NCI-H446 (cell line): ENCODE measurements at regions not wholly inside any gene's neighbourhood (a gene's known extent, or its start where the extent isn't known, plus 50 kb on each side); places are given as distances from the start of the nearest gene placed in this dataset.

Experiments
- DNase-seq, 2 experiments: peaks; one replicate each; lab custom pipeline; 2025; lab: John Stamatoyannopoulos, UW

GRCh38 chr3:154568064-154568463 is 138.1 kb upstream of the GPR149 start:
- DNase-seq: no peak

GRCh38 chr3:154559623-154560022 is 129.6 kb upstream of the GPR149 start:
- DNase-seq: no peak

DNA sequence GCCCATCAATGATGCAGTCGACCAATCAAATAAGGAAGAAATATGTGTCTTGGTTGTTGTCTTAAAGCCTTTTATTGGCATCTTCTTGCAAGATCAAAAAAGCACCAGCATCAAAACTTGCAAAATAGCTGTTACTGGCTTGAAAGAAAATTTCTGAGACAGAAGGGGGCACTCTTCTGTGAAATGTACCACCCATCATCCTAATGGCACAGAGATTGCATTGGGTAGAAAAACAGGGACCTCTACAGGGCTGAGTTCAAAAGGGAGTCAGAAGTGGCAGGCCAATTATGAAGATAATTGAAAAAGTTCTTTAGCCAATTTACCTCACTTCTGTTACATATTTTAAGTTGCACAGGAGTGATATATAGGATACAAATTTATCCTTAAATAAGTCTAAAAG is 122.3 kb upstream of the GPR149 start:
- no peak for DNase-seq

- DNase-seq: no peak
These were observed 119.4 kb upstream of the GPR149 start for GRCh38 chr3:154549391-154549790.

DNA sequence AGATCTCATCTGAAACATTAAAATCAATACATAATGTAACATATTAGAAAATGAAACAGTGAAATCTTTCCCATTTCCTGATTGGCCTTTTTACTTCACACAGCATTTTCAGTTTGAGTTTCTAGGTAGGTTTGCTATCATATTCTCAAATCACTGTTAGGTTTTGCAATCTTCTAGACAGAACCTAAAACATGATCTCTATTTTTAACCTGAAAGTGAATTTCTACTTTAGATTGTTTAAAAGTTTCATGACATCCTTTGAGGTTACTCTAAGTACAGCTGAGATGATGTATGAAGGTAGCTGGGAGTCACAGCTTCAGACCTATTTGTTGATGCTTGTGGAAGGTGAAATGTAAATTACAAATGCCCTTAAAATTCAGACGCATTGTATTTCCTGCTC is 118.4 kb upstream of the GPR149 start:
- no peak for DNase-seq

DNA sequence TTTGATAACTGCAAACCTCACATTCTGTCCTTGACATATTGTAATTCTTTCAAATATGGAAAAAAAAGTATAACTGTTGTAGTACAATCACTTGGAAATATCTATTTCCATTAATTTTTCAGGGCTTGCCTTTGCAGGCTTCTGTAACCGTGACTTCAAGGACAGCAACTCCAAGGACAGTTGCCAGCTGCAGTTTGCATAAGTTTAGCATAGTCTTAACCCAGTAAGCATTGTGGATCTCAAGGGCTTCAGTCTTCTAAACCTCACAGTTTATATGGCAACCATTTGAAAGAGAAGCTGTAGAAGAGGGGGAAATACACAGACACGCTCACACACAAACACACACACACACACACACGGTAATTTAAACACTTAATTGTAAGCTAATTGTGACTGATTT is 112.8 kb upstream of the GPR149 start:
- no peak for DNase-seq

GRCh38 chr3:154540950-154541604 is 111.1 kb upstream of the GPR149 start:
- DNase-seq: no peak

DNA sequence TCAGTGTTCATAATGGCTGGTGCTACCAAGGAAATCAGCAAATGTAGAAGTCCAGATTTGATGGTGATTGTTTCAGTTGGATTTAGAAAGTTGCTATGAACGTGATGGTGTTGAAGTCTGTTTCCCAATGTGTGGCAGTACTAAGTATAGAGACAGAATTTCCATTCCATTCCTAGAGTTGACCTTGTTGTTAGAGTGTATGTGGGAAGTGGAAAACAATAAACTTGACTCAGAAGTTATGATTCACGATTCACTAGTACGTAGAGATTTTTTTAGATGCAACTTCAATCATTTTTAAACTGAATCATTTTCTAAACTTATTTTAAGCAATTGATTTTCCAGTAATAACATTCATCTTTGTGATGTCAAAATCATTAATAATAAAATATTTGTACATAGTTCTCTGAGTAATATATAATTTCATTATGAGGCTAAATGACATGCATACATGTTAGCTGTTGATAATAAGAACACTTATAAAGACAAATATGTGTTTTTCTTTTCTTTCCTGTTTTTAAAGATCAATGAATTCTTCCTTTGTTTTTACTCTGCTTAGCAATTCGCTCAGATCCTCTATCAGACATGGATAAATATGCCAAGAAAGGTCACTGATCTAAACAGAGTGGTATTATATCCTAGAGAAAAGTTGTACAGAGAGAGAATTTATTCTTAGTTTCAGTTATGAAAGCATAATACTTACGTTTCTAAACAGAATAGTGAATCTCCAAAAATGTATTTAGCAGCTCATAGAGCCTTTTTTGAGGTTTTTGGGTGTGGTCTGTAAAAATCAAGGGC is 108.8 kb upstream of the GPR149 start:
- no peak for DNase-seq

GRCh38 chr3:154536751-154537150 is 106.8 kb upstream of the GPR149 start:
- no peak for DNase-seq

DNA sequence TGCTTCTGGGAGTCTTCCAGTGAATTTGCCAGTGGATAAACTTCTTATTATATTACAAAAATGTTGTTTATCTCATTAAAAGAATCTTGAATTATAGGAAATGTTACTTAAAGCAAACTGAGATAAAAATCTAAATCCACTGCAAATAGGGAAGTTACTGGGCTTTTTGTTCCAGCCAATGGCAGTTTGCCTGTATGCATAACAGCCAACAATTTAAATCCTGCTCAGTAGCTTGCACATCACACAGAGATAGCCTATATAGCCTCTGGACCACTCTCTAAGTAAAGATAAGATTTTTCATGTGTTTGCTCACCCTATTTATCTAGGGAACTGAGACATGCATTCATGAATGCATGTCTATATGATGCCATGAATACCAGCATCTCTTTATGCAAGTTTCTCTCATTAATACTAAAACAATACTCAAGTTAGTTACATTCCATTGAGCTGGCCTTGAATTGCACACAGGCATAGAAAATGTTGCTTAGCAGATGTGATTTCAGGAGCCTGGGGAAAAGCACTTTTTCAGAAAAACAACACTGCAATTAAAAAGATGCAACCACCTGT is 92.1 kb upstream of the GPR149 start:
- no peak for DNase-seq

DNA sequence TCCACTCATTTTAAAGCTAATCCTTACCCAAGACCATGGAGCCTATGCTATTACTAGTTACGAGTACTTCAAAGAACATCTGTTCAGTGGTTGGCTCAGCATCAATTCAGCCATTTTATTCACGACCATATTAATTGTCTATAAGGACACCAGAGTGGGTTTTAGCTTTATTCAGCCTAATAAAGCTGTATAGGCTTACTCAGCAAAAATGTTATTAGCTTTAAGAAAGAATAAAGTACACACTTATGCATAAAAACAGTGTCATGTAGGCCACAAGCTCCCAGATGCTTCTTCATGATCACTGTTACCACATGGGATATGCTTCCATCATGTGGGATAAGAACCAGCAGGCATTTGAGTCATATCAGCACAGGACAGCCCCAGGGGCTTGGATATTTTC is 87.4 kb upstream of the GPR149 start:
- DNase-seq: no peak

- DNase-seq: no peak
These were observed 85.9 kb upstream of the GPR149 start for GRCh38 chr3:154515921-154516320.

DNA sequence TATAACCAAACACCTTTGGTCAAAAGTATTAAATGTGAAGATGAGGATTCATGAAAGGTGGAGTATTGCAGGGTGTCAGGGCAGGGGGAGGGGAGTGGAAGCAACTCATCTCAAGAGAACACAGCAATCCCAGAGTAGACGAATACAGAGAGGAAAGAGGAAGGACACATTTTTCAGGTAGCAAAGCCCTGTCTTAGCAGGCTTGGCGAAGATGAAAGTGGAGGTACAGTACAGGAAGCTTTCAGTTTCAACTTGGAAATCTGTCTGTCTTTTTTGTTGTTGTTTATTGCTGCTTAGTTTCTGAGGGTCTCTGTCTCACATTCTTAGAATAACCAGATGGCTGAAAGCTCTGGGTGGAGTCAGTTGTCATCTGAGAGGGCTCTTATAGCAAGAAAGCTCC is 80.8 kb upstream of the GPR149 start:
- DNase-seq: no peak

GRCh38 chr3:154507727-154508126 is 77.7 kb upstream of the GPR149 start:
- no peak for DNase-seq

DNA sequence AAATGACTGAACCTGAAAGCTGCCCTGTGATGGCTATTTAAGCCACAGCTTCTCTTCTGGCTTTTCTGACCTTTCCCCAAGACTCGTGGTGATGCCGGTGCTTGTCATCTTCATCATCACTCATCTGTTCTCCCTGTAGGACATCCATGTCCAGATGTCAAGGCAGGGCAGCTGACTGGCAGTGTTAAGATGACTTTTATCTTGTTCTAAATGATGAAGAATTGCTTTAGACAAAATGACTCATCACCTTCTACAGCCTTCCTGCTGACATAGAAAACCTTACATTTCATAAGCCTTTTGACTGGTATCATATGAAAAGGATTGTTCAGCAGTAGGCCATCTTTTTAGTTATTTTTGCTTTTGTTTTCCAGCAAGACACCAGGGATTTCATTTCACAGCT is 67.0 kb upstream of the GPR149 start:
- DNase-seq: no peak

GRCh38 chr3:154496540-154496939 is 66.5 kb upstream of the GPR149 start:
- DNase-seq: no peak

DNA sequence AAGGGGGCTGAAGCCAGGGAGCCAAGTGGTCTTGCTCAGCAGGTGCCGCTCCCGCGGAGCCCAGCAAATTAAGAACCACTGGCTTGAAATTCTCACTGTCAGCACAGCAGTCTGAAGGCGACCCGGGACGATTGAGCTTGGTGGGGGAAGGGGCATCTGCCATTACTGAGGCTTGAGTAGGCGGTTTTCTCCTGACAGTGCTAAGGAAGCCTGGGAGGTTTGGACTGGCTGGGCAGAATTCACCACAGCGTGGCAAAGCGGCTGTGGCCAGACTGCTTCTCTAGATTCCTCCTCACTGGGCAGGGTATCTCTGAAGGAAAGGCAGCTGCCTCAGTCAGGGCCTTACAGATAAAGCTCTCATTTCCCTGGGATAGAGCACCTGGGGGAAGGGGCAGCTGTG is 57.0 kb upstream of the GPR149 start:
- no peak for DNase-seq

GRCh38 chr3:154482507-154482906 is 52.5 kb upstream of the GPR149 start:
- no peak for DNase-seq

DNA sequence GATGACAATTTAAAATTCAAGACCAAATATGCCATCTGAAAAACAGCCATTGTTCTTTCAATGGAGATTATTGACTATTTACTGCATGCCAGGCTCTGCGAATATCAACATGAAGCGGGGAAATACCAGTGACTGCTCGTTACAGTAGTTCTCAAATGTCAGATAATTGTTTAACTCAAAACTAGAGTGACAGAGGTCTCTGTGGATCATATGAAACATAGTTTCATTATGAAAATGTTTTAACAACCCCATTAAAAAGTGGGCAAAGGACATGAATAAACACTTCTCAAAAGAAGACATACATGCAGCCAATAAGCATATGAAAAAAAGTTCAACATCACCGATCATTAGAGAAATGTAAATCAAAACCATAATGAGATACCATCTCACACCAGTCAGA is 50.0 kb upstream of the GPR149 start:
- DNase-seq: no peak
